HG03432 (cell line): ENCODE measurements at regions not wholly inside any gene's neighbourhood (a gene's known extent, or its start where the extent isn't known, plus 50 kb on each side); places are given as distances from the start of the nearest gene placed in this dataset.

Experiments used
- ATAC-seq: cut with Tn5 transposase; IDR thresholded peaks from one replicate; pipeline ENCODE4 v1.9.1; 2021; ENCODE audit warnings: mild to moderate bottlenecking, moderate library complexity; ENCODE audit not compliant: unreplicated experiment

DNA sequence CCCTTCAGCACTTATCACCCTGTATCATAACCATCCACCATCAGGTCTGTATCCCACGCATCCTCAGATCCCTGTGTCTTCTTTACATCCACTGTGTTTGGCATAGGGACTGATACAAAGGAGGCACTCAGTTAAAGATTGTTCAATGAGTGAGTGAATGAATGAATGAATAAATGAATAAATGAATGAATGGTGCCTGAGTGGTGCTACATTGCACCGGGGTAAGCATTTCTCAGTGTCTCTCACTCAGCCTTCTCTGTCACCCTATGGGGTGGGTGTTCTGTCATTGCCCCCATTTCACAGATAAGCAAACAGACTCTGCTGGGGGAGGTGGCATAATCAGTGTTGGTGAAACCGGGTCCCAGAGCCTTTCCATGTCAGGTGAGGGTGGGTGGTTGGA, 56.6 kb upstream of the ID3 start:
- no peak for ATAC-seq

DNA sequence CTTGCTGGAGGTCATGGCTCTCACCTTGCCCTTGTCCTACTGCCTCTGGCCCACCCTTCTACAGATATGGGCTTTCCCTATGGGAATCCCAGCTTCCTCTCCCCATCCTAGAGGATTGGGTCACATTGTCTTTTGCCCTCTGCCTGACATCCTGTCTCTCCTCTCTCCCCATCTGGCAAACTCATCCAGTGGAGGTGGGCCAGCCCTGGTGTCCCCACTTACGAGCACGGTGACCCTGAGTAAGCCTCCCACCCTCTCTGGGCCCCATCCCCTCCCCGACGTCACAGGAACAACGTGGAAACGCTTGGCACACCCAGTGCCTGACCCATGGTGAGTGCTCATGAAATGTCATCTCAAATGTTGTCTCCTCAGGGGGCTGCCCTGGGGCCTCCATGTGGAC, 56.1 kb upstream of the ID3 start:
- ATAC-seq = no peak

DNA sequence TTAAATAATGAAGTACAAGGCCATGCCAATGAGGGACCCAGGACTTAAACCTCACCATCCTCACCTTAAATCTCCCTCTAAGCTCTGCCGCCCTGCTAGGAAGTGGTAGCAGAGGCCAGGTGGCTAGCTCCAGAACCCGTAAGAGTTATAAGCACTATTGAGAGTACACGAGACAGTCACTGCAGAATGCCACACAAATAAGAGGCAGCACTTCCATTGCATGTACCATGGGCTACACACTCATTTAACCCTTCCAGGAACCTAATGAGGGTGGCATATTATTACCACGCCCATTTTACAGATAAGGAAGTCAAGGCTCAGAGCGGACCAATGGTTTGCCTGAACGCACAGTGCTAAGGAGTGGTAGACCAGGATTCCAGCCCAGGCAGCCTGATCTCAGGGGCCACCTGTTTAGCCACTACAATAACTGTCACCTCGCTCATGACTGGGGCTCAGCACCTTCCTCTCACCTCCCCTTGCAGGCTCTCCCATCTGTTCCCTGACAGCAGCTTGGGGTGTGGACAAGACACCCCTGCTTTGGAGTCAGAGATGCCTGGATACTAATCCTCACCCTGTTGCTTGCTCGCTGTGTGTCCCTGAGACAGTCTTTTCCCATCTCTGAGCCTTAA, 54.8 kb upstream of the ID3 start:
- no peak for ATAC-seq

GRCh38 chr1:23613191-23614031, 54.1 kb upstream of the ID3 start:
- no peak for ATAC-seq

- ATAC-seq = no peak
Observed at GRCh38 chr1:23611601-23612327, 52.5 kb upstream of the ID3 start.

DNA sequence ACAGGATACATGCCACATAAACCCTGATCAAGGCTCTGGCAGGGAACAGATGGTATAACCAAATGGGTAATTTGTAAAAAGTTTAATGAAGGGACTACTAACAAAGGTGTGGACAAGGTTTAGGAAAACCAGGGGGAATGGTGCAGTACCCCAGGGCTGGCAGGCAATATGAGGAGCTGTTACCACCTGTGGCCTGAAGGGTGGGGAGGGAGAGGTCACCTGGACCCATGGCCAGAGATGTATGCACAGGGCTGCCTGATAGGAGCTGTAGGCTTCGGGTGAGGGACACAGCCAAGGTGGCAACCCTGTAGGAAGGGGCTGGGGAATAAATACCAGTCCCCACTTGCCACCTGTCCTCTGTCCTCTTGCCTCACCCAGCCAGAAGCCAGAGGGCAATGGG, 51.4 kb upstream of the ID3 start:
- ATAC-seq = no peak

DNA sequence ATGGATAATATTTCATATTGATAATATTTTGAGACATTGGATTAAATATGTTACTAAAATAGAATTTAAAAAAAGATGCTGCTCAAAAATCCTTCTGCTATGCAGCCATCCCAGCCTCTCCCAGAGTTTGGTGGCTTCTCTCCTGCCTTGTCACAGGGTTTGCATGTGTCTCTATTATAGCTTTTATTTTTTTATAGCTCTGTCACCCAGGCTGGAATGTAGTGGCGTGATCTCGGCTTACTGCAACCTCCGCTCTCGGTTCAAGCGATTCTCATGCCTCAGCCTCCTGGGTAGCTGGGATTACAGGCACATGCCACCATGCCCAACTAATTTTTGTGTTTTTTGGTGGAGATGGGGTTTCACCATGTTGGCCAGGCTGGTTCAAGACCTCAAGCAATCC, 50.7 kb upstream of the ID3 start:
- no peak for ATAC-seq
